Neural progenitor cell (in vitro differentiated cells): ENCODE measurements at regions not wholly inside any gene's neighbourhood (a gene's known extent, or its start where the extent isn't known, plus 50 kb on each side); places are given as distances from the start of the nearest gene placed in this dataset.

Source experiments
- DNase-seq: peaks from one replicate; pipeline ENCODE4 v3.0.0-alpha.2; 2016; ENCODE audit warnings: low spot score
- H2AFZ ChIP-seq: fragments of 200-600 bp; sonication (generic); replicated peaks from 2 replicates; pipeline ENCODE4 v1.6.1; 2016; ENCODE audit warnings: antibody characterized with exemption
- H3F3A ChIP-seq: fragments of 200-600 bp; sonication (generic); 2 replicates; pipeline ENCODE4 v1.6.1; 2016; ENCODE audit warnings: antibody characterized with exemption, low read depth
- H3K27ac ChIP-seq: fragments of 200-600 bp; sonication (generic); 2 replicates; pipeline ENCODE4 v1.5.1; 2016; ENCODE audit warnings: mild to moderate bottlenecking
- H3K27me3 ChIP-seq: fragments of 200-600 bp; sonication (generic); 2 replicates; pipeline ENCODE4 v1.6.1; 2016; ENCODE audit warnings: mild to moderate bottlenecking, moderate library complexity
- H3K36me3 ChIP-seq: fragments of 200-600 bp; sonication (generic); 2 replicates; pipeline ENCODE4 v1.5.1; 2016
- H3K4me1 ChIP-seq: fragments of 200-600 bp; sonication (generic); 2 replicates; pipeline ENCODE4 v1.6.1; 2016; ENCODE audit warnings: mixed run types
- H3K4me2 ChIP-seq: fragments of 200-600 bp; sonication (generic); 2 replicates; pipeline ENCODE4 v1.6.1; 2016
- H3K4me3 ChIP-seq: fragments of 200-600 bp; sonication (generic); 2 replicates; pipeline ENCODE4 v1.5.1; 2016
- H3K79me2 ChIP-seq: fragments of 200-600 bp; sonication (generic); 2 replicates; pipeline ENCODE4 v1.6.1; 2016; ENCODE audit warnings: low read depth
- H3K9ac ChIP-seq: fragments of 200-600 bp; sonication (generic); 2 replicates; pipeline ENCODE4 v1.6.1; 2016
- H3K9me3 ChIP-seq: fragments of 200-600 bp; sonication (generic); 2 replicates; pipeline ENCODE4 v1.5.1; 2016; ENCODE audit warnings: low read depth
- H4K20me1 ChIP-seq: fragments of 200-600 bp; sonication (generic); 2 replicates; pipeline ENCODE4 v1.6.1; 2016; ENCODE audit warnings: low read depth
- H3K27ac Mint-ChIP-seq: 3 replicates; pipeline ENCODE4 v1.8.0; 2021; ENCODE audit warnings: mixed read lengths
- H3K27me3 Mint-ChIP-seq: 2 replicates; pipeline ENCODE4 v1.8.0; 2022; ENCODE audit warnings: low read depth, mild to moderate bottlenecking, inconsistent platforms, moderate library complexity, mixed read lengths; ENCODE audit not compliant: insufficient read depth
- H3K36me3 Mint-ChIP-seq: 3 replicates; pipeline ENCODE4 v1.8.0; 2021; ENCODE audit warnings: mixed read lengths
- H3K4me1 Mint-ChIP-seq: 3 replicates; pipeline ENCODE4 v1.8.0; 2021; ENCODE audit warnings: mixed read lengths
- H3K4me3 Mint-ChIP-seq: 3 replicates; pipeline ENCODE4 v1.8.0; 2021; ENCODE audit warnings: mild to moderate bottlenecking, moderate library complexity, mixed read lengths
- H3K9me3 Mint-ChIP-seq: 3 replicates; pipeline ENCODE4 v1.8.0; 2020; ENCODE audit warnings: mixed read lengths
- CTCF ChIP-seq: fragments of 200-600 bp; sonication (generic); IDR thresholded peaks from 2 replicates; pipeline ENCODE4 v1.5.1; 2017; ENCODE audit warnings: antibody characterized with exemption, mild to moderate bottlenecking
- EZH2 ChIP-seq: fragments of 200-600 bp; sonication (generic); IDR thresholded peaks from 2 replicates; pipeline ENCODE4 v1.6.1; 2017; ENCODE audit warnings: antibody characterized with exemption, mild to moderate bottlenecking, moderate library complexity
- EZH2phosphoT487 ChIP-seq: fragments of 200-600 bp; sonication (generic); IDR thresholded peaks from 2 replicates; pipeline ENCODE4 v1.6.1; 2017; ENCODE audit warnings: antibody characterized with exemption

- Histone ChIP-seq H3K4me1 (no peaks in the 10 kb centered on the region), H3K4me3 (no peak overlapping the region), H3F3A (no peaks in the 10 kb centered on the region), H3K4me2 (no peak overlapping the region), H2AFZ (peak overlapping the region; percentile 40), H3K9ac (no peak overlapping the region), H3K27me3 (no peaks in the 10 kb centered on the region), H4K20me1 (no peaks in the 10 kb centered on the region), H3K79me2 (no peaks in the 10 kb centered on the region), H3K36me3 (no peaks in the 10 kb centered on the region), H3K9me3 (no peaks in the 10 kb centered on the region), H3K27ac (no peak overlapping the region)
- no peaks in the 10 kb centered on the region for H3K9me3 Mint-ChIP-seq
- H3K4me1 Mint-ChIP-seq = no peaks in the 10 kb centered on the region
- H3K36me3 Mint-ChIP-seq = no peaks in the 10 kb centered on the region
- H3K27ac Mint-ChIP-seq = no peak overlapping the region
- TF ChIP-seq EZH2 = no peak
- no peak for TF ChIP-seq CTCF
- no peak for TF ChIP-seq EZH2phosphoT487
- H3K27me3 Mint-ChIP-seq = peaks cover 3% of the 10 kb centered on the region
- H3K4me3 Mint-ChIP-seq = no peak overlapping the region
- no peak for DNase-seq
These were observed 243.4 kb upstream of the KLF4 start for GRCh38 chr9:107732781-107733522.

DNA sequence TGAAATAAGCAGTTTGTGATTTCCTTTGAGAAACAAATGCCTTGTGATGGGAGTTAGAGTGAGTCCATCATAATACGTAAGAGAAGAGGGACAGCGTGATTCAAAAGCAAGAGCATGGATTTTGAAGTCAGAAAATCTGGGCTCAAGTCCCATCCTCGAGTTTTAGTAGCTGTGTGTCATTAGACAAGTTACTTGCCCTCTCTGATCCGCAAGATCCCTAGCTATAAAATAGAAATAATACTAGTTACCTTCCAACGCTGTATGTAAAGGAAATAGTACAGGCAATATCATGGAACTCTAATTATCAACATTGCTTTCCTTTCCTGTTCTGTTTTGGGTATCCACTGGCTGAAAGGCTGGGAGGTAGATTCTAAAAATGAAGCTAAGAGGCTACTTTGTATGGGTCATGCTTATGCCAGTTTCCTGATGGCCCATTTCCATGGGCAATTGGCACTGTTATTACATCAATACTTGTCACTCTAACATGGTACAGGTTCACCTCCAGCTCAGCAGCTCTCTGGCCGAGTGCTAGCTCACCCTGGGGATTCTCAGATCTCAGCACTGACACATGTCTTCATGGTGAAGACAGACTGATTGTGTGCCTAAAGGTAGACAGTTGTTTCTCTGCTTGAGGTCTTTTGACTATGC lies 241.7 kb upstream of the KLF4 start:
- peaks cover 3% of the 10 kb centered on the region for H3K27me3 Mint-ChIP-seq
- TF ChIP-seq CTCF (no peak), EZH2 (no peak), EZH2phosphoT487 (no peak)
- H3K36me3 Mint-ChIP-seq = no peaks in the 10 kb centered on the region
- Histone ChIP-seq H3K4me3 (no peak overlapping the region), H3K79me2 (no peaks in the 10 kb centered on the region), H3K9me3 (no peaks in the 10 kb centered on the region), H2AFZ (no peak overlapping the region), H3K4me1 (peaks cover 5% of the 10 kb centered on the region), H4K20me1 (no peaks in the 10 kb centered on the region), H3K9ac (no peak overlapping the region), H3K36me3 (no peaks in the 10 kb centered on the region), H3K4me2 (no peak overlapping the region), H3K27me3 (no peaks in the 10 kb centered on the region), H3K27ac (no peak overlapping the region), H3F3A (no peaks in the 10 kb centered on the region)
- no peak overlapping the region for H3K27ac Mint-ChIP-seq
- no peak overlapping the region for H3K4me3 Mint-ChIP-seq
- DNase-seq = no peak
- H3K9me3 Mint-ChIP-seq = no peaks in the 10 kb centered on the region
- H3K4me1 Mint-ChIP-seq = no peaks in the 10 kb centered on the region

DNA sequence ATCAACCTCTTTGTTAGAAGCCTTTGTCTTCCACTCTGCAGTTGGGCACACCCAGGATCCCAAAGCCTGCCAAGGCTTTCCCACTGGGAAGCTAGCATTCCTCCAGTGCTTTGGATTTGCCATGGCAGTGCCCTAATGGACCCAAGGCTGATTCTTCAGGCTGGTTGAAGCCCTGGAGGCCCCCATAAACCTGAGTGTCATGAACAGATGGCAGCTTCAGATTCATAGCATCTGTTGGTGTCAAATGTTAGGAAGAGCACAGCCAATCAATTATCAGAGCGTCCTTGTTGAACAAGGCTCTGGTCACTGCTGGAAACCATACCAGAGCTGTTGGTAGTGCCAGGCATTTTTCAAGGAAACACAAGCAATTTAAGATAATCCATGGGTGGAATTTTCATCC lies 241.1 kb upstream of the KLF4 start:
- H3K4me3 Mint-ChIP-seq = no peak overlapping the region
- H3K27me3 Mint-ChIP-seq = peaks cover 3% of the 10 kb centered on the region
- H3K9me3 ChIP-seq = no peaks in the 10 kb centered on the region
- H3K36me3 Mint-ChIP-seq = no peaks in the 10 kb centered on the region
- no peak overlapping the region for H3K4me2 ChIP-seq
- H3K79me2 ChIP-seq = no peaks in the 10 kb centered on the region
- H2AFZ ChIP-seq = no peak overlapping the region
- DNase-seq = no peak
- no peak overlapping the region for H3K27ac Mint-ChIP-seq
- no peaks in the 10 kb centered on the region for H3K27me3 ChIP-seq
- no peak overlapping the region for H3K27ac ChIP-seq
- TF ChIP-seq EZH2 = no peak
- TF ChIP-seq EZH2phosphoT487 = no peak
- no peak for TF ChIP-seq CTCF
- no peaks in the 10 kb centered on the region for H3K9me3 Mint-ChIP-seq
- H3F3A ChIP-seq = no peaks in the 10 kb centered on the region
- no peak overlapping the region for H3K9ac ChIP-seq
- peaks cover 5% of the 10 kb centered on the region for H3K4me1 ChIP-seq
- no peaks in the 10 kb centered on the region for H3K4me1 Mint-ChIP-seq
- H4K20me1 ChIP-seq = no peaks in the 10 kb centered on the region
- no peak overlapping the region for H3K4me3 ChIP-seq
- H3K36me3 ChIP-seq = no peaks in the 10 kb centered on the region
